Neuronal stem cell (in vitro differentiated cells): ENCODE measurements at regions not wholly inside any gene's neighbourhood (a gene's known extent, or its start where the extent isn't known, plus 50 kb on each side); places are given as distances from the start of the nearest gene placed in this dataset.

ENCODE experiments used
- DNase-seq: peaks from one replicate; pipeline ENCODE4 v3.0.0-alpha.2; 2013; ENCODE audit warnings: low spot score
- H2AFZ ChIP-seq: one replicate; pipeline ENCODE4 v1.6.1; 2013; ENCODE audit warnings: mild to moderate bottlenecking, low read length, inconsistent platforms
- H2AK5ac ChIP-seq: 2 replicates; pipeline ENCODE4 v1.6.1; 2013; ENCODE audit warnings: low read depth, mild to moderate bottlenecking, inconsistent platforms, low read length, moderate library complexity, mixed read lengths
- H2BK120ac ChIP-seq: 2 replicates; pipeline ENCODE4 v1.6.1; 2013; ENCODE audit warnings: low read depth, mild to moderate bottlenecking, inconsistent platforms, low read length, moderate library complexity, mixed read lengths
- H2BK12ac ChIP-seq: one replicate; pipeline ENCODE4 v1.6.1; 2013; ENCODE audit warnings: low read length, inconsistent platforms
- H2BK15ac ChIP-seq: 2 replicates; pipeline ENCODE4 v1.6.1; 2013; ENCODE audit warnings: mild to moderate bottlenecking, low read length, inconsistent platforms, mixed read lengths
- H2BK5ac ChIP-seq: one replicate; pipeline ENCODE4 v1.6.1; 2013; ENCODE audit warnings: inconsistent platforms, mild to moderate bottlenecking, low read length, moderate library complexity
- H3K14ac ChIP-seq: one replicate; pipeline ENCODE4 v1.6.1; 2013; ENCODE audit warnings: low read length, inconsistent platforms
- H3K18ac ChIP-seq: 2 replicates; pipeline ENCODE4 v1.6.1; 2013; ENCODE audit warnings: low read length, inconsistent platforms
- H3K23ac ChIP-seq: 2 replicates; pipeline ENCODE4 v1.6.1; 2013; ENCODE audit warnings: low read depth, mild to moderate bottlenecking, mixed read lengths, low read length, inconsistent platforms; ENCODE audit not compliant: poor library complexity
- H3K27ac ChIP-seq: replicated peaks from 3 replicates; pipeline ENCODE4 v1.5.1; 2013; ENCODE audit warnings: low read length, inconsistent platforms
- H3K27me3 ChIP-seq, 3 experiments: 2 replicates each; pipeline ENCODE4 v1.6.1; 2013; ENCODE audit warnings: low read length in 3 of 3, mild to moderate bottlenecking in 2 of 3, inconsistent platforms in 1 of 3, low read depth in 1 of 3, mixed read lengths in 1 of 3, moderate library complexity in 1 of 3; ENCODE audit not compliant: control insufficient read depth in 3 of 3, insufficient read depth in 3 of 3
- H3K36me3 ChIP-seq, 2 donors: replicated peaks in 1 of 2; 2 replicates each; pipeline ENCODE4 v1.6.1; 2013; ENCODE audit warnings: low read length in 2 of 2; ENCODE audit not compliant: control insufficient read depth in 2 of 2, insufficient read depth in 2 of 2
- H3K4ac ChIP-seq: 2 replicates; pipeline ENCODE4 v1.6.1; 2013; ENCODE audit warnings: inconsistent platforms, mild to moderate bottlenecking, low read length, moderate library complexity
- H3K4me1 ChIP-seq, 2 donors: 1 replicate in 1 of 2; 2 replicates in 1 of 2; pipeline ENCODE4 v1.6.1; 2013; ENCODE audit warnings: low read length in 2 of 2, low read depth in 1 of 2; ENCODE audit not compliant: control insufficient read depth in 2 of 2, insufficient read depth in 1 of 2
- H3K4me2 ChIP-seq: one replicate; pipeline ENCODE4 v1.6.1; 2013; ENCODE audit warnings: mild to moderate bottlenecking, low read length, inconsistent platforms; ENCODE audit not compliant: insufficient read depth, poor library complexity, severe bottlenecking
- H3K4me3 ChIP-seq, 2 donors: 2 replicates each; pipeline ENCODE4 v1.5.1; 2013; ENCODE audit warnings: low read length in 2 of 2, mild to moderate bottlenecking in 2 of 2, inconsistent platforms in 1 of 2, moderate library complexity in 1 of 2
- H3K79me1 ChIP-seq: one replicate; pipeline ENCODE4 v1.6.1; 2013; ENCODE audit warnings: low read depth, mild to moderate bottlenecking, inconsistent platforms, low read length, moderate library complexity
- H3K9ac ChIP-seq: one replicate; pipeline ENCODE4 v1.6.1; 2013; ENCODE audit warnings: mild to moderate bottlenecking, low read depth, low read length, inconsistent platforms; ENCODE audit not compliant: poor library complexity
- H3K9me3 ChIP-seq, 2 donors: replicated peaks in 1 of 2; 2 replicates each; pipeline versions ENCODE3 to v1.6.1; 2013; ENCODE audit warnings: low read length in 2 of 2, mild to moderate bottlenecking in 2 of 2, inconsistent platforms in 1 of 2, low read depth in 1 of 2, mixed read lengths in 1 of 2, moderate library complexity in 1 of 2; ENCODE audit not compliant: control insufficient read depth in 2 of 2, insufficient read depth in 1 of 2
- H4K8ac ChIP-seq: one replicate; pipeline ENCODE4 v1.6.1; 2013; ENCODE audit warnings: low read depth, mild to moderate bottlenecking, inconsistent platforms, low read length, moderate library complexity
- H4K91ac ChIP-seq: one replicate; pipeline ENCODE4 v1.6.1; 2013; ENCODE audit warnings: low read length, low read depth, mild to moderate bottlenecking, inconsistent platforms; ENCODE audit not compliant: poor library complexity
- WGBS, 2 donors: extraction: QIAGEN DNeasy Blood & Tissue Kit; methylation state at CpG; one replicate each; pipeline ENCODE4 v1.1.7; 2013; ENCODE audit warnings: missing lambda C conversion rate in 2 of 2, mixed read lengths in 1 of 2; ENCODE audit not compliant: insufficient read length in 2 of 2, insufficient replicate concordance in 1 of 2; ENCODE audit errors: extremely low coverage in 2 of 2; 5-methylcytosine and 5-hydroxymethylcytosine counted together

GRCh38 chr12:34597548-34598351 lies 575.5 kb downstream of the ALG10 start:
- no peaks in the 10 kb centered on the region for H3K36me3 ChIP-seq
- H2BK15ac ChIP-seq = no peak overlapping the region
- no peak overlapping the region for H2AK5ac ChIP-seq
- H2BK5ac ChIP-seq = no peak overlapping the region
- H4K91ac ChIP-seq = no peak overlapping the region
- no peaks in the 10 kb centered on the region for H3K4me1 ChIP-seq
- DNase-seq = no peak
- H2BK12ac ChIP-seq = no peak overlapping the region
- H3K79me1 ChIP-seq = no peaks in the 10 kb centered on the region
- no peak overlapping the region for H4K8ac ChIP-seq
- no CpG with 5 or more reads among the region's 21 CpGs for WGBS, 2 donors
- no peak overlapping the region for H2AFZ ChIP-seq
- H3K27ac ChIP-seq = no peak overlapping the region
- H3K27me3 ChIP-seq = no peaks in the 10 kb centered on the region
- H3K23ac ChIP-seq = no peak overlapping the region
- H3K4me3 ChIP-seq = no peak overlapping the region
- no peak overlapping the region for H3K4ac ChIP-seq
- H3K9me3 ChIP-seq = peaks cover 5 to 65% of the 10 kb centered on the region in 2 donors
- no peak overlapping the region for H3K9ac ChIP-seq
- H2BK120ac ChIP-seq = no peak overlapping the region
- H3K18ac ChIP-seq = no peak overlapping the region
- no peak overlapping the region for H3K4me2 ChIP-seq
- no peak overlapping the region for H3K14ac ChIP-seq

GRCh38 chr12:34598352-34598827 lies 576.1 kb downstream of the ALG10 start:
- Histone ChIP-seq H3K4me3 (no peak overlapping the region), H3K4ac (no peak overlapping the region), H2BK12ac (no peak overlapping the region), H2BK120ac (no peak overlapping the region), H2BK15ac (no peak overlapping the region), H3K9ac (no peak overlapping the region), H3K4me1 (no peaks in the 10 kb centered on the region), H2BK5ac (no peak overlapping the region), H3K79me1 (no peaks in the 10 kb centered on the region), H3K27me3 (no peaks in the 10 kb centered on the region), H3K23ac (no peak overlapping the region), H3K9me3 (peaks cover 5 to 71% of the 10 kb centered on the region in 2 donors), H3K36me3 (no peaks in the 10 kb centered on the region), H4K91ac (no peak overlapping the region), H3K4me2 (no peak overlapping the region), H2AFZ (no peak overlapping the region), H3K27ac (no peak overlapping the region), H2AK5ac (no peak overlapping the region), H4K8ac (no peak overlapping the region), H3K18ac (no peak overlapping the region), H3K14ac (no peak overlapping the region)
- no CpG with 5 or more reads among the region's 7 CpGs for whole genome bisulfite sequencing, 2 donors
- DNase-seq = no peak

GRCh38 chr12:34598851-34599529 lies 576.7 kb downstream of the ALG10 start:
- Histone ChIP-seq H4K91ac (no peak overlapping the region), H3K4me1 (no peaks in the 10 kb centered on the region), H3K27ac (no peak overlapping the region), H3K27me3 (no peaks in the 10 kb centered on the region), H3K9me3 (peaks cover 4 to 77% of the 10 kb centered on the region in 2 donors), H2AK5ac (no peak overlapping the region), H4K8ac (no peak overlapping the region), H2BK120ac (no peak overlapping the region), H3K23ac (no peak overlapping the region), H2AFZ (no peak overlapping the region), H3K36me3 (no peaks in the 10 kb centered on the region), H2BK5ac (no peak overlapping the region), H3K9ac (no peak overlapping the region), H3K18ac (no peak overlapping the region), H3K4me3 (no peak overlapping the region), H3K14ac (no peak overlapping the region), H3K79me1 (no peaks in the 10 kb centered on the region), H2BK15ac (no peak overlapping the region), H2BK12ac (no peak overlapping the region), H3K4ac (no peak overlapping the region), H3K4me2 (no peak overlapping the region)
- WGBS, 2 donors = no CpG with 5 or more reads among the region's 18 CpGs
- no peak for DNase-seq
